PC-3 (cell line): ENCODE measurements at regions not wholly inside any gene's neighbourhood (a gene's known extent, or its start where the extent isn't known, plus 50 kb on each side); places are given as distances from the start of the nearest gene placed in this dataset.

Experiments used
- ATAC-seq: fragments of 200-7000 bp; cut with Tn5 transposase; 2 replicates; pipeline ENCODE4 v1.9.1; 2020; ENCODE audit warnings: mild to moderate bottlenecking, moderate library complexity
- BruUV-seq: library from RNA; stranded (reverse); fragments of 400-500 nt; replicated peaks from 2 replicates; lab custom pipeline; 2021; lab: Mats Ljungman, UMichigan
- CTCF ChIA-PET: fragments of 300-600 bp; sonication (Branson Sonifier 250); formaldehyde crosslinking; loops from one replicate; lab custom pipeline; 2022; ENCODE audit warnings: antibody characterized with exemption; lab: Charles Lee
- POLR2A ChIA-PET: fragments of 300-600 bp; sonication (Branson Sonifier 250); formaldehyde crosslinking; loops from one replicate; lab custom pipeline; 2022; ENCODE audit warnings: antibody characterized with exemption; ENCODE audit not compliant: unreplicated experiment; lab: Charles Lee
- DNase-seq: peaks from one replicate; pipeline ENCODE4 v3.0.0-alpha.2; 2015
- H2AFZ ChIP-seq: fragments of 300-600 bp; sonication (generic); 2 replicates; pipeline ENCODE4 v1.6.0; 2016; ENCODE audit warnings: antibody characterized with exemption, low read length
- H3F3A ChIP-seq: fragments of 300-600 bp; sonication (generic); one replicate; pipeline ENCODE4 v1.6.0; 2017; ENCODE audit warnings: antibody characterized with exemption, low read length, control low read depth, mild to moderate bottlenecking; ENCODE audit not compliant: unreplicated experiment
- H3K27ac ChIP-seq: fragments of 300-600 bp; sonication (generic); 2 replicates; pipeline ENCODE4 v1.5.1; 2016; ENCODE audit warnings: mild to moderate bottlenecking, low read length
- H3K27me3 ChIP-seq: fragments of 300-600 bp; sonication (generic); 2 replicates; pipeline ENCODE4 v1.6.1; 2016; ENCODE audit warnings: low read length, mixed read lengths
- H3K36me3 ChIP-seq: fragments of 300-600 bp; sonication (generic); 2 replicates; pipeline ENCODE4 v1.6.1; 2016; ENCODE audit warnings: low read depth, mixed run types, low read length, mixed read lengths
- H3K4me1 ChIP-seq: fragments of 300-600 bp; sonication (generic); 2 replicates; pipeline ENCODE4 v1.5.1; 2016; ENCODE audit warnings: low read length; ENCODE audit not compliant: insufficient read depth
- H3K4me2 ChIP-seq: fragments of 300-600 bp; sonication (generic); 2 replicates; pipeline ENCODE4 v1.6.0; 2016; ENCODE audit warnings: low read length
- H3K4me3 ChIP-seq: fragments of 300-600 bp; sonication (generic); 2 replicates; pipeline ENCODE4 v1.5.1; 2016; ENCODE audit warnings: mild to moderate bottlenecking, low read length, mixed read lengths
- H3K79me2 ChIP-seq: fragments of 300-600 bp; sonication (generic); 2 replicates; pipeline ENCODE4 v1.6.1; 2017; ENCODE audit warnings: low read length, mixed read lengths
- H3K9ac ChIP-seq: fragments of 300-600 bp; sonication (generic); 2 replicates; pipeline ENCODE4 v1.6.0; 2016; ENCODE audit warnings: mild to moderate bottlenecking, low read length
- H3K9me2 ChIP-seq: fragments of 300-600 bp; sonication (generic); replicated peaks from 2 replicates; pipeline ENCODE4 v1.6.1; 2016; ENCODE audit warnings: mixed run types, low read length, mixed read lengths
- H3K9me3 ChIP-seq: fragments of 300-600 bp; sonication (generic); 2 replicates; pipeline ENCODE4 v1.6.1; 2016; ENCODE audit warnings: low read length, mixed read lengths
- H4K20me1 ChIP-seq: fragments of 300-600 bp; sonication (generic); 2 replicates; pipeline ENCODE4 v1.6.1; 2016; ENCODE audit warnings: low read length, mixed read lengths
- CTCF ChIP-seq: fragments of 300-600 bp; sonication (generic); conservative IDR thresholded peaks from 2 replicates; pipeline ENCODE4 v1.5.1; 2017; ENCODE audit warnings: antibody characterized with exemption, low read depth, mild to moderate bottlenecking, low read length
- EZH2 ChIP-seq: fragments of 300-600 bp; sonication (generic); IDR thresholded peaks from one replicate; pipeline ENCODE4 v1.6.1; 2017; ENCODE audit warnings: antibody characterized with exemption, mild to moderate bottlenecking, low read length; ENCODE audit not compliant: unreplicated experiment
- EZH2phosphoT487 ChIP-seq: fragments of 300-600 bp; sonication (generic); IDR thresholded peaks from 2 replicates; pipeline ENCODE4 v1.6.1; 2018; ENCODE audit warnings: mild to moderate bottlenecking, antibody characterized with exemption, low read length, borderline replicate concordance
- intact Hi-C: fragments of 100-400 bp; cut with micrococcal nuclease; formaldehyde crosslinking; loops from 2 replicates; pipeline ENCODE4 v1.9.0; 2023

GRCh38 chr13:61706899-61707298, 291.2 kb upstream of the PCDH20 start:
- Histone ChIP-seq H3K27me3 (no peaks in the 10 kb centered on the region), H3K9me3 (no peaks in the 10 kb centered on the region), H3K27ac (no peak overlapping the region), H4K20me1 (no peaks in the 10 kb centered on the region), H3K36me3 (no peaks in the 10 kb centered on the region), H3K9me2 (no peaks in the 10 kb centered on the region), H2AFZ (no peak overlapping the region), H3K4me3 (no peak overlapping the region), H3K4me1 (no peaks in the 10 kb centered on the region), H3K4me2 (no peak overlapping the region), H3K9ac (no peak overlapping the region), H3K79me2 (no peaks in the 10 kb centered on the region), H3F3A (no peaks in the 10 kb centered on the region)
- TF ChIP-seq EZH2 (no peak), CTCF (no peak), EZH2phosphoT487 (no peak)
- ATAC-seq (no peak), DNase-seq (no peak)
- no TSS peak for BruUV-seq
- ChIA-PET POLR2A (no interaction called here), CTCF (no interaction called here)
- intact Hi-C loops: no loop called here

DNA sequence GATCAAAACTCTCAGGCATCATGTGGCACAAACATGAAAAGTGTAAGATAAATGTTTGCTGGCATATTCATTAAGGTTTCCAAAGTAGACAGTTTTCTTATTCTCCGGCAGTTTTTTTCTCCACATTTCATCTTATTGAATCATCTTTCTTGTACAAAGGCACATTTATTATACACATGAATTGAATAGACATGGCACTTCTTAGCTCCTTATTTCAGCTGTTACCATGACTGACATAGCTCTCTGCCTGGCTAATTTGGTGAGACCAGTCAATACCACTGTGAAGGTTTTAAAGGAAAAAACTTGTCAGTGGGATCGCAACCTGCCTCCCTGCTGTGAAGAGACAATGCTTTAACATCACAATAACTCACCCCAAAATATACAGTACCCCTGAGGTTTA, 285.0 kb upstream of the PCDH20 start:
- Histone ChIP-seq H3K27ac (no peak overlapping the region), H3F3A (no peaks in the 10 kb centered on the region), H2AFZ (no peak overlapping the region), H3K36me3 (no peaks in the 10 kb centered on the region), H3K27me3 (no peaks in the 10 kb centered on the region), H3K4me1 (no peaks in the 10 kb centered on the region), H3K9ac (no peak overlapping the region), H3K4me3 (no peak overlapping the region), H4K20me1 (no peaks in the 10 kb centered on the region), H3K4me2 (no peak overlapping the region), H3K9me3 (no peaks in the 10 kb centered on the region), H3K79me2 (no peaks in the 10 kb centered on the region), H3K9me2 (no peaks in the 10 kb centered on the region)
- ChIA-PET POLR2A (no interaction called here), CTCF (no interaction called here)
- intact Hi-C loops: no loop called here
- TF ChIP-seq EZH2 (no peak), CTCF (no peak), EZH2phosphoT487 (no peak)
- BruUV-seq: no TSS peak
- no peak for DNase-seq
- ATAC-seq: no peak

DNA sequence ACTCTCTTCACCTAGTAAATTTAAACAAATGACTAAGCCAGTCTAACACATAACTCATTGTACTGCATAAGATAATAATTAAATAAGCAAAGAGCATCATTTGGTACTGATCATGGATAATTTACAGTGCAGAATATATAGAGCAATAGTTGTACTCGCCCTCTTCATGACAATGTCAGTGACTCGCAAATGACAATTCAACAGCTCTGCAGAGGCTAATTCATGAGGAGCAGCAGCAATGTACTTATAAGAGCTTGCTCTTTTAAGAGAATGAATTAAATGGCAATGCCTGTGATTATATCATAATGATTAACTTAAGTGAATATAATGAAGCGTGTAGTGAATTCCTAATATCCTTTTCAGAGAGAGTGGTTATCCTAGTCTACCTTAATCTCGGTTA, 284.5 kb upstream of the PCDH20 start:
- H2AFZ ChIP-seq: no peak overlapping the region
- BruUV-seq: no TSS peak
- H3K9ac ChIP-seq: no peak overlapping the region
- no peaks in the 10 kb centered on the region for H3K27me3 ChIP-seq
- intact Hi-C loops: no loop called here
- no peaks in the 10 kb centered on the region for H3K4me1 ChIP-seq
- no peak for TF ChIP-seq CTCF
- no peak for TF ChIP-seq EZH2
- TF ChIP-seq EZH2phosphoT487: no peak
- no peak overlapping the region for H3K27ac ChIP-seq
- POLR2A ChIA-PET: no interaction called here
- no peaks in the 10 kb centered on the region for H3K9me3 ChIP-seq
- DNase-seq: no peak
- no peaks in the 10 kb centered on the region for H3K9me2 ChIP-seq
- no peaks in the 10 kb centered on the region for H3K36me3 ChIP-seq
- no peak overlapping the region for H3K4me2 ChIP-seq
- H3K79me2 ChIP-seq: no peaks in the 10 kb centered on the region
- H3F3A ChIP-seq: no peaks in the 10 kb centered on the region
- no peaks in the 10 kb centered on the region for H4K20me1 ChIP-seq
- no peak overlapping the region for H3K4me3 ChIP-seq
- no peak for ATAC-seq
- CTCF ChIA-PET: no interaction called here
